GM21723 (cell line): ENCODE measurements at regions not wholly inside any gene's neighbourhood (a gene's known extent, or its start where the extent isn't known, plus 50 kb on each side); places are given as distances from the start of the nearest gene placed in this dataset.
"Not testable (repeated sequence)": the region's sequence is repeated elsewhere in the genome, so short reads cannot be mapped to it uniquely, and the experiment has no call there.

Source experiments
- ATAC-seq: cut with Tn5 transposase; IDR thresholded peaks from one replicate; pipeline ENCODE4 v1.9.1; 2021; ENCODE audit warnings: mild to moderate bottlenecking, moderate library complexity; ENCODE audit not compliant: unreplicated experiment

- no peak for ATAC-seq
These were observed 589.0 kb downstream of the C12orf50 start for GRCh38 chr12:87439990-87440827.

GRCh38 chr12:87430444-87430843 is 598.8 kb downstream of the C12orf50 start:
- no peak for ATAC-seq

DNA sequence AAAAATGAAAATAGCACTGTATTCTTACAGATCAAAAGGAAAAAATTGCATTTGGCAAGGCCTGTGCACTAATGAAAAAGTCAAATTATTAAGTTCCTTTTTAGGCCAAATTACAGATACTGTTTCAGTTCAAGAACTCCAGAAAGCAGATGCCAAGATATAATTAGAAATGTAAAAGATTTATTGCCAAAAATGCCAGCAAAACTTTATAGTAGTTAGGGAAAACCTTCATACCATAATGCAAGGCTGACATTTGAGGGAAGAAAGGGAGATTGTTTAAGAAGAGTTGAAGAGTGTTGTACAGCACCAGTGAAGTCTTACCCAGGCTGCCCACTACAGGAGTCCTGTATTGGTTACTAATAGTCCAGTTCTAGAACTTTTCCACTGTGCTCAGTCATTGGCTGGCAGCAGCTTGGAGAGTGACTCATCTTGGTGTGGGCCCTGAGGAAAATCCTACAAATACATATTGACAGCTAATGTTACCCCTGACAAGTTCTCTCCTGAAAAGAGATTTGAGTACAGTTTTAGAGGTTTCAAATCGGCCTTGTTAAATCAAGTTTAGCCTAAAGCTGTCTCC is 600.4 kb downstream of the C12orf50 start:
- ATAC-seq: no peak

DNA sequence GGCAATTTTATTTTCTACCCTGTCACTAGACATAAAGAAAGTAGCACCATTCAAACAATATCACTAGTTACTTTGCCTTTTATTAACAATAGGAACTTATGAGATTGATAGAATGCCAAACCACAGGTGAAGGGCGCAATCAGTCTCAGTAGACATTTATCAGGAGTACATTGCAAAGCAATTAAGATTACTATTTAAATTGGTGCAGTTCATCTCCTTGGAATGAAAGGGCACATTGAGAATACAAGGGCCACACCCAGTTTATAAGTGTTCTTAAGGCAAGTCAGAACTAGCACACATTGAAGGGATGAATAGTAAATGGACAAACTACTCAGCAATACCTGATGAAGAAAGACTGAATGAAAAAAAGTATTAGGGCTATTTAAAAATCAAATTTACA is 601.4 kb downstream of the C12orf50 start:
- ATAC-seq: no peak

- no peak for ATAC-seq
These were observed 603.2 kb downstream of the C12orf50 start for GRCh38 chr12:87425942-87426554.

- ATAC-seq: not testable (repeated sequence)
These were observed 608.0 kb downstream of the C12orf50 start for GRCh38 chr12:87421233-87421632.

- no peak for ATAC-seq
These were observed 615.4 kb downstream of the C12orf50 start for GRCh38 chr12:87413784-87414183.

DNA sequence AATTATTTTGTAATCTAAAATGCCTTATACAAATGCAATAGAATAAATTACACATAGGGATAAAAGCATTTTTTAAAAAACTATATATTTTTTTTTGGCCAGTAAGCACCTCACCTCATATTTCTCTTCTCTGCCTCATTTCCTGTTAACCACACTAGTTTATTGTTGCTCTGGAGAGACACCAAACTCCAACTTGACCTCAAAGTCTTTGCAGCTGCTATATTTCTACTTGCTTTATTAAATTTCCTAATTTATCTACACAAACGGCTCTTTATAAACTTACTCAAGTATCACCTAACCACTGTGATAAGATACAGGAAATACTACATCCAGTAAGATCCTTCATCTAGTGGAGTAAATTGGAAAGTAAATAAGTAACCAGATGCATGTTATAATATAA is 622.3 kb downstream of the C12orf50 start:
- ATAC-seq: no peak

DNA sequence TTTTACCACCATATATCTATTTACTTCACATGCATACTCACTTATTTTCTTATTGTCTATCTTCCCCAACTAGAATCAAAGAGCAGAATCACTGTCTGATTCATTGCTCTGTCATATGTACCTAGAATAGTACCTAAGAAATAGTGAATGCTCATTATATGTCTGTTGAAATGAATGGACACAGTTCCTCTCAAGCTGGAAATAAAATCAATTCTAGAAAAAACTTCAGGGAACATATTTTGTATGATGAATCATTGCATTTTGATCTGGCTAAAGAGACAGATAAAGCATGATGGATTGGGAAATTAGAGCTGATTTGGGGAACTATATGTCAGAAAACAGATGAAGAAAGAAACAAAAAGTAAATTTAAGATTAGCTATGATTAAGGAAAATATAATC is 623.3 kb downstream of the C12orf50 start:
- ATAC-seq: no peak

DNA sequence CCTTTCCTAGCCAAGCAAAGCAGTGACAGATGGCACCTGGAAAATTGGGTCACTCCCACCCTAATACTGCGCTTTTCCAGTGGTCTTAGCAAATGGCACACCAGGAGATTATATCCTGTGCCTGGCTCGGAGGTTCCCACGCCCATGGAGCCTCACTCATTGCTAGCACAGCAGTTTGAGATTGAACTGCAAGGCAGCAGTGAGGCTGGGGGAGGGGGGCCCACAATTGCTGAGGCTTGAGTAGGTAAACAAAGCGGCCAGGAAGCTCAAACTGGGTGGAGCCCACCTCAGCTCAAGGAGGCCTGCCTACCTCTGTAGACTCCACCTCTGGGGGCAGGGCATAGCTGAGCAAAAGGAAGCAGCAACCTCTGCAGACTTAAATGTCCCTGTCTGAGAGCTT is 635.0 kb downstream of the C12orf50 start:
- ATAC-seq: not testable (repeated sequence)

DNA sequence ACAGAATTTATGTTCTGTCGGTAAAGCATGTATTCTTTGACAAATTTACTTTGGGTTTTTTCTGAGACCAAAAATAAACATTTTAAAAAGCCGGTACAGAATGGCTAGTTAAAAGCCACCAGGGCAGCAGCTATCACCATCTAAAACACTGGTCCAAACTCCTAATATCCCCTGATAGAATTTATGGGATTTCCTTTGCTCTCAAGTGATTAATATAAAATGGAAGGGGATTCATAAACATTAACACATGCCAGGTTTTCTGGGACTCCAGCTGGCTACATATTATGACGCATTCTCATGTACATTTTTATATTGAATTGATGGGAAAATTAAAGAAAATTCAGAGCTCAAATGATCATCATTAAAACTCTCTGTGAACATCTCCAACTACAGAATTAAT is 640.8 kb downstream of the C12orf50 start:
- no peak for ATAC-seq

- no peak for ATAC-seq
These were observed 643.9 kb downstream of the C12orf50 start for GRCh38 chr12:87385322-87385721.

- no peak for ATAC-seq
These were observed 645.0 kb downstream of the C12orf50 start for GRCh38 chr12:87384226-87384625.

- no peak for ATAC-seq
These were observed 645.5 kb downstream of the C12orf50 start for GRCh38 chr12:87383680-87384079.

DNA sequence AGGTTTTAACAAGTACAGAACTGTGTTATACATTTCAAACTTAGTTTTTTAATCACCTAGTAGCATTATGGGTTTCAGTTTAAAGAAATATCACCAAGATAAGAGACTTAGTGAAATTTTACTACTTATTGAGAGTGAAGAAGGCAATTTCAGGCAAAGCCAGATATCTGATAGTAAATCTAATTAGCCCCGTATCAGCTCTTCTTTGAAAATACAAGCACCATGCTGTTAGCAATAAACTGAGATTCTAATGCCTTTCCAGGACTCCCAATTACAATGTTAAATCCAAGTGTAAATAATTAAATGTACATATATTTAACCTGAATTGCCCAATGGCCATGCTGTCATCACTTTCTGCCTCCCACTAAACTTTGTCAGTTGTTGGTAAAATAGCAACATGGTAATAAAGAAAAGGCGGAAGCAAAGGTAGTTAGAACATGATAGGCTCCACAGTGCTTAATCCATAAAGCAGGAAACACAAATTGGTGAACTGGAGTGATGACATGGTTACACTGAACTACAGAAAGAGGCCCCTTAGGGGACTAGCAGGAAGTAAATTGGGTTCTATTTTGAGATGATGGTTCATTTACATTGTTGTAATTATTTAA is 646.1 kb downstream of the C12orf50 start:
- ATAC-seq: no peak

- no peak for ATAC-seq
These were observed 646.8 kb downstream of the C12orf50 start for GRCh38 chr12:87382436-87382835.

GRCh38 chr12:87381742-87382141 is 647.5 kb downstream of the C12orf50 start:
- ATAC-seq: no peak

DNA sequence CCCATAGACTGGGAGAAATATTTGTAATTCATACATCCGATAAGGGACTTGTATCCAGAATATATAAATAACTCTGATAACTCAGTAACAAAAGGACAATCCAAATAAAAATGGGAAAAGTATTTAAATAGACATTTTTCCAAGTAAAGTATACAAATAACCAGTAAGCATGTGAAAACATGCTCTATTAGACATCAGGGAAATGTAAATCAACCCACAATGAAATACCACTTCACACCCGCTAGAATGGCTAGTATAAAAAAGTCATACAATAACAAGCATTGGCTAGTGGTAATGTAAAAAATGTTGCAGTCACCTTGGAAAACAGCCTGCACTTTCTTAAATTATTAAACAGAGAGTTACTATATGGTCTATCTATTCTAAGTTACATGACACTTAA is 650.7 kb downstream of the C12orf50 start:
- ATAC-seq: no peak

GRCh38 chr12:87376722-87377121 is 652.5 kb downstream of the C12orf50 start:
- ATAC-seq: no peak

DNA sequence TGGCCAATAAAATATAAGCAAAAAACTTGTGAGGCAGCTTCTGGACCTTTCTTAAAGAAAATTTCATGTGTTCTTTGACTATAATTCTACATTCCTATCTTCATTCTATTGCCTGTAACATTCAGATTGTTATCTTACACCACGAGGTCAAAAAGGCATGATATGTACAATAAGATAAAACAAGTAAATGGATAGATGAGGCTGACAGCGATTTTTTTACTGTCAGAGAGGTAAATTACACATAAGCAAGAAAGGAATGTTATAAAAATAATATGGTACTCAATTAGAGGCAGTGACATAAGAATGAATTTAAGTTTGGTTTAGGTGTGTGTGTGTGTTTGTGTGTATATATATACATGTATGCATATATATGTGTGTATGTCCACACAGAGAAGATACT is 660.0 kb downstream of the C12orf50 start:
- no peak for ATAC-seq

DNA sequence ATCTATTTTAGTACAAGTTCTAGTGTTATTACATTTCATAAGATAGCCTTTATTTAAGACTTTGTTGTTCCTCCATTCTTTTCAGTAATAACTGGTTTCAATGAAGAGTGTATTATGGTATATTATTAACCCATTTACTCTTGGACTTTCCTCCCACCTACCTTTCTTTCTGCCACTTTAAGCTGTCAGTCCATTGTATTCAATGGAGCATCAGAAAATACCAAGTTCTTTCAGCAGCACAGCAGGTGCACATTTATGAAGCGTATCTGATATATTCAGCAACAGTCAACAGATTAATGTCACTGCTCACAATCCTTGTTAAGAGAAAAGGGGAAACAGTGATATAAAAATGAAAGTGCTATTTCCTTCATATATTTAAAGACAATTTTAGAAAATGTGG is 660.9 kb downstream of the C12orf50 start:
- ATAC-seq: no peak

GRCh38 chr12:87365423-87365822 is 663.8 kb downstream of the C12orf50 start:
- ATAC-seq: no peak
